ENCODE measurements at regions not wholly inside any gene's neighbourhood (a gene's known extent, or its start where the extent isn't known, plus 50 kb on each side); places are given as distances from the start of the nearest gene placed in this dataset.
"Not testable (repeated sequence)": the region's sequence is repeated elsewhere in the genome, so short reads cannot be mapped to it uniquely, and the experiment has no call there.

GRCh38 chr2:209240204-209240603 is 183.6 kb upstream of the MAP2 start:
- Histone ChIP-seq H3K27ac (ENCODE audit: insufficient read depth, low read depth, low read length, poor library complexity, severe bottlenecking) (no peak overlapping the region), H3K9me3 (ENCODE audit: control insufficient read depth, low read length) (no peaks in the 10 kb centered on the region), H3K4me1 (ENCODE audit: control insufficient read depth, insufficient read depth, low read length) (no peaks in the 10 kb centered on the region), H3K36me3 (ENCODE audit: control insufficient read depth, insufficient read depth, low read length) (no peaks in the 10 kb centered on the region), H3K27me3 (ENCODE audit: control insufficient read depth, insufficient read depth, low read length, poor library complexity, severe bottlenecking) (no peaks in the 10 kb centered on the region), H3K4me3 (ENCODE audit: insufficient read depth, low read depth, low read length) (no peak overlapping the region)
- 50% methylated on average over 1 of the region's 1 CpG; no CpG with 5 or more reads in 1 of the 2 experiments for WGBS, 2 experiments

GRCh38 chr2:209253544-209253943 is 170.3 kb upstream of the MAP2 start:
- Histone ChIP-seq H3K36me3 (ENCODE audit: control insufficient read depth, insufficient read depth, low read length) (no peaks in the 10 kb centered on the region), H3K4me3 (ENCODE audit: insufficient read depth, low read depth, low read length) (no peak overlapping the region), H3K4me1 (ENCODE audit: control insufficient read depth, insufficient read depth, low read length) (no peaks in the 10 kb centered on the region), H3K27me3 (ENCODE audit: control insufficient read depth, insufficient read depth, low read length, poor library complexity, severe bottlenecking) (no peaks in the 10 kb centered on the region), H3K9me3 (ENCODE audit: control insufficient read depth, low read length) (no peaks in the 10 kb centered on the region), H3K27ac (ENCODE audit: insufficient read depth, low read depth, low read length, poor library complexity, severe bottlenecking) (no peak overlapping the region)
- 62 to 63% methylated on average over 2 of the region's 2 CpGs for WGBS, 2 experiments

GRCh38 chr2:209259767-209260166 is 164.1 kb upstream of the MAP2 start:
- H3K9me3 ChIP-seq (ENCODE audit: control insufficient read depth, low read length): no peaks in the 10 kb centered on the region
- 92 to 97% methylated on average over 7 of the region's 7 CpGs for WGBS, 2 experiments
- H3K4me1 ChIP-seq (ENCODE audit: control insufficient read depth, insufficient read depth, low read length): no peaks in the 10 kb centered on the region
- no peak overlapping the region for H3K4me3 ChIP-seq (ENCODE audit: insufficient read depth, low read depth, low read length)
- H3K36me3 ChIP-seq (ENCODE audit: control insufficient read depth, insufficient read depth, low read length): no peaks in the 10 kb centered on the region
- no peaks in the 10 kb centered on the region for H3K27me3 ChIP-seq (ENCODE audit: control insufficient read depth, insufficient read depth, low read length, poor library complexity, severe bottlenecking)
- H3K27ac ChIP-seq (ENCODE audit: insufficient read depth, low read depth, low read length, poor library complexity, severe bottlenecking): no peak overlapping the region

DNA sequence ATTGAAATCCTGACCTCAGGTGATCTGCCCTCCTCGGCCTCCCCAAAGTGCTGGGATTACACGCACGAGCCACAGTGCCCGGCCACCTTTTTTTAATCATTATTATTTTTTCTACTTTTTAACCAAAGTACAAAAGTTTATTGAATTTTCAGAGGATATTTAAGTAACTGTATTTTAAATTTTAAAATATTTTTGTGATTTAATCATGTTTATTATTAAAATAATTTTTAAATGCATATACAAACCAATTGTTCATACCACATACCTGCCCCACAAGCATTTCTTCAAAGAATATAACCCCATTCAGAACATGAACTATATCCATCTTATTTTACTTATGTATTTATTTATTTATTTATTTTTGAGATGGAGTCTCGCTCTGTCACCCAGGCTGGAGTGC is 163.6 kb upstream of the MAP2 start:
- H3K9me3 ChIP-seq (ENCODE audit: control insufficient read depth, low read length): no peaks in the 10 kb centered on the region
- H3K27ac ChIP-seq (ENCODE audit: insufficient read depth, low read depth, low read length, poor library complexity, severe bottlenecking): no peak overlapping the region
- no peaks in the 10 kb centered on the region for H3K4me1 ChIP-seq (ENCODE audit: control insufficient read depth, insufficient read depth, low read length)
- H3K4me3 ChIP-seq (ENCODE audit: insufficient read depth, low read depth, low read length): no peak overlapping the region
- H3K36me3 ChIP-seq (ENCODE audit: control insufficient read depth, insufficient read depth, low read length): no peaks in the 10 kb centered on the region
- WGBS, 2 experiments: 94 to 100% methylated on average over 3 to 5 of the region's 5 CpGs
- H3K27me3 ChIP-seq (ENCODE audit: control insufficient read depth, insufficient read depth, low read length, poor library complexity, severe bottlenecking): no peaks in the 10 kb centered on the region

- WGBS, 2 experiments: 90 to 91% methylated on average over 16 of the region's 16 CpGs
- H3K4me3 ChIP-seq (ENCODE audit: insufficient read depth, low read depth, low read length): not testable (repeated sequence)
These were observed 162.3 kb upstream of the MAP2 start for GRCh38 chr2:209261366-209262053.

DNA sequence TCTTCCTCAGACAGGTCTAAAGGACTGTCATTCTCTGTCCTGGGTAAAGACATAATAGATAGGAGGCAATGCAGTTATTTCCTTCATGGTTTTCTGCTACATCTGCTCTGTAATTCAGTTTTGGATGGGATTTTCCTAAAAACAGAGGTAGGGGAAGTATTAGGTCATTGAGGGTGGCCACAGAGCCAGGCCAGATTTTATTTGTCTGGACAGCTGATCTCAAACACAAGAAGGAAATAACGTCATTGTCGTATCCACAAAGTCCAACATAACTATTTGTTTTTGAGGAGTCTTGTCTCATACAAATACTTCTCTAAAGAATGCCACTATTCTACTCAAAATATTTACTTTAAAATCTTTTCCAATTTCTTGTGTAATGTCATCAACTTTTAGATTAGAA is 154.8 kb upstream of the MAP2 start:
- Histone ChIP-seq H3K9me3 (ENCODE audit: control insufficient read depth, low read length) (no peaks in the 10 kb centered on the region), H3K36me3 (ENCODE audit: control insufficient read depth, insufficient read depth, low read length) (no peaks in the 10 kb centered on the region), H3K27ac (ENCODE audit: insufficient read depth, low read depth, low read length, poor library complexity, severe bottlenecking) (no peak overlapping the region), H3K4me1 (ENCODE audit: control insufficient read depth, insufficient read depth, low read length) (no peaks in the 10 kb centered on the region), H3K27me3 (ENCODE audit: control insufficient read depth, insufficient read depth, low read length, poor library complexity, severe bottlenecking) (no peaks in the 10 kb centered on the region), H3K4me3 (ENCODE audit: insufficient read depth, low read depth, low read length) (no peak overlapping the region)
- WGBS, 2 experiments: 97 to 98% methylated on average over 2 of the region's 2 CpGs

More at GRCh38 chr2:209261366-209262053, 162.3 kb upstream of the MAP2 start:
- not testable (repeated sequence) for H3K4me1 ChIP-seq (ENCODE audit: control insufficient read depth, insufficient read depth, low read length); H3K36me3 ChIP-seq (ENCODE audit: control insufficient read depth, insufficient read depth, low read length); H3K27me3 ChIP-seq (ENCODE audit: control insufficient read depth, insufficient read depth, low read length, poor library complexity, severe bottlenecking); H3K27ac ChIP-seq (ENCODE audit: insufficient read depth, low read depth, low read length, poor library complexity, severe bottlenecking); H3K9me3 ChIP-seq (ENCODE audit: control insufficient read depth, low read length)

DNA sequence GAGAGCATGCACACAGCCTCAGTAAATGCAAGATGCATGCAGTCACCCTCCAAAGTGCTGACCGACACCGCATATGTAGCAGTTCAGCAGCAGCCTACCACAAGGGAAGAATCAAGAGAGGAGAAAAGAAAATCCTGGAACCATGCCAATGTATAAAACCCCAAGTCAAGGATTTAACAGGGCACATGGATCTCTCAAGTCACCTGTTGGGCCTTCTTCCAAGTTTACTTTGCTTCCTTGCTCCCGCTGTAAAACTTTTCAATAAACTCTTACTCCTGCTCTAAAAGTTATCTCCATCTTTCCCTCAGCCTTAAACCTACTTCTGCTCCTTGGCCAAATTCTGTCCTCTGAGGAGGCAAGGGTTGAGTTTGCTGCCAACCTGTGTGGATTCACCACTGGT is 147.8 kb upstream of the MAP2 start:
- WGBS, 2 experiments: 75 to 79% methylated on average over 3 of the region's 3 CpGs
- Histone ChIP-seq H3K4me1 (ENCODE audit: control insufficient read depth, insufficient read depth, low read length) (no peaks in the 10 kb centered on the region), H3K27me3 (ENCODE audit: control insufficient read depth, insufficient read depth, low read length, poor library complexity, severe bottlenecking) (no peaks in the 10 kb centered on the region), H3K4me3 (ENCODE audit: insufficient read depth, low read depth, low read length) (no peak overlapping the region), H3K36me3 (ENCODE audit: control insufficient read depth, insufficient read depth, low read length) (no peaks in the 10 kb centered on the region), H3K9me3 (ENCODE audit: control insufficient read depth, low read length) (no peaks in the 10 kb centered on the region), H3K27ac (ENCODE audit: insufficient read depth, low read depth, low read length, poor library complexity, severe bottlenecking) (no peak overlapping the region)

DNA sequence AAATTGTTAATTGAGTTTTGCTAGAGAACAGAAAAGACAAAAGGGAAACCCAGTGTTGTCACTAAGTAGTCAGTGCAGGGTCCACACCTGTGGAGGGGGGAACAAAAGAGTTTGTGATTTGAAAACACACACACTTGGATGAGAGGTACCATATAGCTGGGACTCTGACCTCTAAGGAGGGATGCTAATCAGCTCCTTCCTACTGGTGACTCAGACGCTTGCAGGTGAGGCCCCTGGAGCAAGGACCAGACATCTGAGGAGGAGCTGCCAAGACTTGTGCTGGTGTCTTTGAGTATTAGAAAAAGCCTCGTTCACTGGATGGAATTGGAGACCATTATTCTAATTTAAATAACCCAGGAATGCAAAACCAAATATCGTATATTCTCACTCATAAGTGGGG is 146.4 kb upstream of the MAP2 start:
- 88 to 91% methylated on average over 3 of the region's 3 CpGs for WGBS, 2 experiments

DNA sequence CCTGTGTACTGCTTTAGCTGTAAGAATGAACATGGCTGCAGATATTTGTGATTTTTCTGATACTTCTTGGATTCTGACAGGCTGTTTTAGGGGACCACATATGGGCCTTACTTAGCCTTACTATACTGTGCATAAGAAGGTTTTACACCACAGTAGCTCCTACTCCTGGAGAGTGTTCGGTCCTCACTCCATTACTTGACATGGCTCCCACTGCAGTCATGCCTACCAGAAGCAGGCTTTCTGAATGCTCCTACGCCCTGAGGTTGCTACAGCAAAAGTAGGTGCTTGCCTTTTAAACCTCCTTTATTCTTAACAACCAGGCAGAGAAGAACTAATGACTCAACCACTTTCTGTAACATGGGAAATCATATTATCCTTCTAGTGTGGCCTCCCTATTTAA is 125.2 kb upstream of the MAP2 start:
- Histone ChIP-seq H3K27ac (ENCODE audit: insufficient read depth, low read depth, low read length, poor library complexity, severe bottlenecking) (no peak overlapping the region), H3K27me3 (ENCODE audit: control insufficient read depth, insufficient read depth, low read length, poor library complexity, severe bottlenecking) (no peaks in the 10 kb centered on the region), H3K9me3 (ENCODE audit: control insufficient read depth, low read length) (no peaks in the 10 kb centered on the region), H3K4me1 (ENCODE audit: control insufficient read depth, insufficient read depth, low read length) (no peaks in the 10 kb centered on the region), H3K4me3 (ENCODE audit: insufficient read depth, low read depth, low read length) (no peak overlapping the region), H3K36me3 (ENCODE audit: control insufficient read depth, insufficient read depth, low read length) (no peaks in the 10 kb centered on the region)
- 81 to 83% methylated on average over 2 of the region's 2 CpGs for WGBS, 2 experiments

More for the DNA sequence above, 146.4 kb upstream of the MAP2 start:
- Histone ChIP-seq H3K9me3 (ENCODE audit: control insufficient read depth, low read length) (no peaks in the 10 kb centered on the region), H3K27me3 (ENCODE audit: control insufficient read depth, insufficient read depth, low read length, poor library complexity, severe bottlenecking) (no peaks in the 10 kb centered on the region), H3K27ac (ENCODE audit: insufficient read depth, low read depth, low read length, poor library complexity, severe bottlenecking) (no peak overlapping the region), H3K4me3 (ENCODE audit: insufficient read depth, low read depth, low read length) (no peak overlapping the region), H3K36me3 (ENCODE audit: control insufficient read depth, insufficient read depth, low read length) (no peaks in the 10 kb centered on the region), H3K4me1 (ENCODE audit: control insufficient read depth, insufficient read depth, low read length) (no peaks in the 10 kb centered on the region)

GRCh38 chr2:209299478-209299877 is 124.4 kb upstream of the MAP2 start:
- H3K4me3 ChIP-seq (ENCODE audit: insufficient read depth, low read depth, low read length); H3K27me3 ChIP-seq (ENCODE audit: control insufficient read depth, insufficient read depth, low read length, poor library complexity, severe bottlenecking); H3K9me3 ChIP-seq (ENCODE audit: control insufficient read depth, low read length); H3K36me3 ChIP-seq (ENCODE audit: control insufficient read depth, insufficient read depth, low read length); H3K27ac ChIP-seq (ENCODE audit: insufficient read depth, low read depth, low read length, poor library complexity, severe bottlenecking); H3K4me1 ChIP-seq (ENCODE audit: control insufficient read depth, insufficient read depth, low read length): not testable (repeated sequence)
- WGBS, 2 experiments: 19 to 24% methylated on average over 10 of the region's 11 CpGs

DNA sequence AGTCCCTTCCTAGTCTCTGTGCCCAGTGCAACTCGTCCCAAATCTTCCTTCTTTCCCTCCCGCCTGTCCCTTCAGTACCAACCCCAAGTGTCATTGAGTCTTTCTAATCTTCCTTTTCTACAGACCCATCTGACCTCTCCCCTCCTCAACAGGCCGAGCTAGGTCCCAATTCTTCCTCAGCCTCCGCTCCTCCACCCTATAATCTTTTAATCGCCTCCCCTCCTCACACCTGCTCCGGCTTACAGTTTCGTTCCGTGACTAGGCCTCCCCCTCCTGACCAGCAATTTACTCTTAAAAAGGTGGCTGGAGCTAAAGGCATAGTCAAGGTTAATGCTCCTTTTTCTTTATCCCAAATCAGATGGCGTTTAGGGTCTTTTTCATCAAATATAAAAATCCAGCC is 123.1 kb upstream of the MAP2 start:
- not testable (repeated sequence) for H3K27me3 ChIP-seq (ENCODE audit: control insufficient read depth, insufficient read depth, low read length, poor library complexity, severe bottlenecking)

More for the DNA sequence above, 123.1 kb upstream of the MAP2 start:
- H3K4me3 ChIP-seq (ENCODE audit: insufficient read depth, low read depth, low read length); H3K27ac ChIP-seq (ENCODE audit: insufficient read depth, low read depth, low read length, poor library complexity, severe bottlenecking); H3K9me3 ChIP-seq (ENCODE audit: control insufficient read depth, low read length); H3K36me3 ChIP-seq (ENCODE audit: control insufficient read depth, insufficient read depth, low read length); H3K4me1 ChIP-seq (ENCODE audit: control insufficient read depth, insufficient read depth, low read length): not testable (repeated sequence)
- 29 to 30% methylated on average over 8 to 9 of the region's 9 CpGs for WGBS, 2 experiments
